ENCODE measurements at regions not wholly inside any gene's neighbourhood (a gene's known extent, or its start where the extent isn't known, plus 50 kb on each side); places are given as distances from the start of the nearest gene placed in this dataset.

DNA sequence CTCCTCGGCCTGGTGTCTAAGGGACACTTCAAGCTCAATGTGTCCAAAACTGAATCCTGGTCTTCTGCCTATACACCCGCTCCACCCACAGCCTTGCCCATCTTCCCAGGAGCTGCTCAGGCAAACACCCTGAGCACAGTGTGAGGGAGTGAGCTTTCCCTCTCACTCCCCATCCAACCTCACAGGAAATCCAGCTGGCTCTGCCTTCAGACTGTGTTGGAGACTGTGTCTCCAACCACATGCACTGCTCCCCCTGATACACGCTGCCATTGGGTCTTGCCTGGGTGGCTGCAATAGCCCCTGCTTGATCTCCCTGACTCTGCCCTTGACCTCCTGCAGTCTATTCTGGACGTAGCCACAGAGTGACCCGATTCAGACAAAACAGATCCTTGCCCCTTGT lies 319.5 kb upstream of the MSX2 start:
- TF ChIP-seq CTCF (IDR thresholded peaks at IDR 0.05) (no peak), SIN3A (IDR thresholded peaks at IDR 0.05; ENCODE audit: borderline replicate concordance, insufficient read depth, low read depth, low read length) (no peak), POLR2AphosphoS5 (IDR thresholded peaks at IDR 0.05; ENCODE audit: low read depth, low read length) (no peak)

Measured in Panc1 (cell line).